GM12878 (cell line): ENCODE measurements at regions not wholly inside any gene's neighbourhood (a gene's known extent, or its start where the extent isn't known, plus 50 kb on each side); places are given as distances from the start of the nearest gene placed in this dataset.
"Not testable (repeated sequence)": the region's sequence is repeated elsewhere in the genome, so short reads cannot be mapped to it uniquely, and the experiment has no call there.

ENCODE experiments used
- ATAC-seq: fragments of 200-7000 bp; cut with Tn5 transposase; 3 replicates; pipeline ENCODE4 v1.9.1; 2020; ENCODE audit warnings: mild to moderate bottlenecking, moderate library complexity
- BruUV-seq: library from RNA; stranded (reverse); fragments of 400-500 nt; replicated peaks from 2 replicates; lab custom pipeline; 2021; lab: Mats Ljungman, UMichigan
- CTCF ChIA-PET: fragments of 300-600 bp; sonication (Branson Sonifier 250); formaldehyde crosslinking; extraction: SDS; loops from one replicate; lab custom pipeline; 2021; ENCODE audit warnings: inconsistent platforms; lab: Yijun Ruan, JAX
- POLR2A ChIA-PET: fragments of 350-600 bp; formaldehyde crosslinking; extraction: SDS; loops from one replicate; lab custom pipeline; 2021; ENCODE audit warnings: inconsistent platforms; lab: Charles Lee
- RAD21 ChIA-PET: fragments of 300-600 bp; sonication (Branson Sonifier 250); formaldehyde crosslinking; loops from one replicate; lab custom pipeline; 2023; ENCODE audit warnings: antibody characterized with exemption; ENCODE audit not compliant: unreplicated experiment; lab: Charles Lee
- SMC1A ChIA-PET: fragments of 300-600 bp; sonication (Branson Sonifier 250); formaldehyde crosslinking; loops from one replicate; lab custom pipeline; 2023; ENCODE audit not compliant: unreplicated experiment, uncharacterized antibody; lab: Charles Lee
- DNase-seq: peaks from one replicate; pipeline ENCODE4 v3.0.0-alpha.2; 2011; ENCODE audit warnings: low read depth, low spot score
- FAIRE-seq: peaks from 3 replicates; lab custom pipeline; 2011; peaks lifted over from hg19 to GRCh38; lab: Jason Lieb, UNC
- H2AFZ ChIP-seq: 2 replicates; pipeline ENCODE4 v1.6.0; 2011; ENCODE audit warnings: low read depth, low read length, control low read depth; ENCODE audit not compliant: control insufficient read depth
- H3K27ac ChIP-seq: 2 replicates; pipeline ENCODE4 v1.5.1; 2011; ENCODE audit warnings: control low read depth; ENCODE audit not compliant: control insufficient read depth, insufficient read depth
- H3K27me3 ChIP-seq, 2 experiments: replicated peaks in 1 of 2; 2 replicates each; pipeline versions ENCODE4 v1.6.0 to v1.6.1; 2011; ENCODE audit warnings: low read length in 1 of 2; ENCODE audit not compliant: control insufficient read depth in 2 of 2, insufficient read depth in 2 of 2
- H3K36me3 ChIP-seq, 2 experiments: 2 replicates each; pipeline ENCODE4 v1.5.1; 2011; ENCODE audit warnings: low read length in 1 of 2; ENCODE audit not compliant: control insufficient read depth in 2 of 2, insufficient read depth in 2 of 2
- H3K4me1 ChIP-seq: 2 replicates; pipeline ENCODE4 v1.6.1; 2011; ENCODE audit warnings: mild to moderate bottlenecking, low read length, moderate library complexity, mixed read lengths; ENCODE audit not compliant: control insufficient read depth, insufficient read depth
- H3K4me2 ChIP-seq: 2 replicates; pipeline ENCODE4 v1.6.0; 2011; ENCODE audit warnings: control low read depth; ENCODE audit not compliant: control insufficient read depth, insufficient read depth
- H3K4me3 ChIP-seq: fragments of 200-600 bp; sonication (generic); 2 replicates; pipeline ENCODE4 v1.5.1; 2016
- H3K79me2 ChIP-seq: 2 replicates; pipeline ENCODE4 v1.6.0; 2011; ENCODE audit warnings: low read length; ENCODE audit not compliant: control insufficient read depth, insufficient read depth
- H3K9ac ChIP-seq: 2 replicates; pipeline ENCODE4 v1.8.0; 2011; ENCODE audit warnings: low read length, control low read depth, mixed read lengths; ENCODE audit not compliant: control insufficient read depth, insufficient read depth
- H3K9me3 ChIP-seq: replicated peaks from 3 replicates; pipeline ENCODE4 v1.5.1; 2011; ENCODE audit warnings: mild to moderate bottlenecking, low read length; ENCODE audit not compliant: control insufficient read depth, insufficient read depth
- H4K20me1 ChIP-seq: 2 replicates; pipeline ENCODE4 v1.6.0; 2011; ENCODE audit not compliant: control insufficient read depth, insufficient read depth
- ESRRA ChIP-seq: IDR thresholded peaks from 2 replicates; pipeline ENCODE4 v1.6.1; 2012; ENCODE audit warnings: mild to moderate bottlenecking, low read length, improper control_type of control experiment
- JUND ChIP-seq: IDR thresholded peaks from 2 replicates; pipeline ENCODE4 v1.6.1; 2012; ENCODE audit warnings: low read depth, mild to moderate bottlenecking, low read length, improper control_type of control experiment, moderate library complexity
- POLR2A ChIP-seq: IDR thresholded peaks from 2 replicates; pipeline ENCODE4 v1.6.1; 2011; ENCODE audit warnings: low read depth, mild to moderate bottlenecking, low read length
- SMAD5 ChIP-seq: IDR thresholded peaks from 2 replicates; pipeline ENCODE4 v1.6.1; 2016; ENCODE audit warnings: antibody characterized with exemption, low read depth
- SPI1 ChIP-seq: IDR thresholded peaks from 2 replicates; pipeline ENCODE4 v1.6.1; 2011; ENCODE audit warnings: low read depth, mild to moderate bottlenecking, low read length, moderate library complexity, borderline replicate concordance; ENCODE audit not compliant: insufficient read depth
- SUZ12 ChIP-seq: fragments of 200-600 bp; sonication (generic); IDR thresholded peaks from one replicate; pipeline ENCODE4 v1.6.1; 2018; ENCODE audit warnings: antibody characterized with exemption, mild to moderate bottlenecking; ENCODE audit not compliant: unreplicated experiment
- TBL1XR1 ChIP-seq: IDR thresholded peaks from 2 replicates; pipeline ENCODE4 v1.6.1; 2012; ENCODE audit warnings: low read depth, low read length, improper control_type of control experiment
- YY1 ChIP-seq: IDR thresholded peaks from 2 replicates; pipeline ENCODE4 v1.6.1; 2011; ENCODE audit warnings: low read depth, mild to moderate bottlenecking, low read length
- WGBS: methylation state at CpG from one replicate; pipeline ENCODE4 v1.1.6; 2016; ENCODE audit warnings: low lambda C conversion rate; ENCODE audit not compliant: insufficient replicate concordance, insufficient coverage; ENCODE audit errors: missing lambda C conversion rate; 5-methylcytosine and 5-hydroxymethylcytosine counted together
- in situ Hi-C: fragments of 300-500 bp; cut with MboI; formaldehyde crosslinking; loops from 9 replicates; pipeline ENCODE4 v1.14.3; 2018; ENCODE audit warnings: mixed read lengths
- intact Hi-C: fragments of 100-400 bp; cut with micrococcal nuclease; formaldehyde crosslinking; loops from one replicate; pipeline ENCODE4 v1.14.2; 2022; ENCODE audit not compliant: unreplicated experiment
- TF ChIP-seq, protein P1 (sequence below): IDR thresholded peaks from 2 replicates; pipeline ENCODE4 v1.6.1; 2012; ENCODE audit warnings: mild to moderate bottlenecking, low read depth, low read length
- TF ChIP-seq, protein P2 (sequence below): fragments of 450-650 bp; IDR thresholded peaks from 2 replicates; pipeline ENCODE4 v1.6.1; 2014; ENCODE audit warnings: mild to moderate bottlenecking

- Histone ChIP-seq H3K27me3 (no peaks in the 10 kb centered on the region), H3K79me2 (no peaks in the 10 kb centered on the region), H3K4me2 (no peak overlapping the region), H3K4me1 (no peaks in the 10 kb centered on the region), H2AFZ (no peak overlapping the region), H3K9me3 (no peaks in the 10 kb centered on the region; the same call in 2 of the 3 replicates), H3K36me3 (no peaks in the 10 kb centered on the region), H3K9ac (no peak overlapping the region), H3K4me3 (no peak overlapping the region), H3K27ac (no peak overlapping the region), H4K20me1 (no peaks in the 10 kb centered on the region)
- FAIRE-seq: no peak
- in situ Hi-C loops (no loop called here), intact Hi-C loops (no loop called here)
- 43% methylated on average over 3 of the region's 3 CpGs for WGBS
- POLR2A ChIA-PET: no interaction called here
- no peak for ATAC-seq
- BruUV-seq: no TSS peak
- no peak for DNase-seq
- CTCF ChIA-PET: no interaction called here
- RAD21 ChIA-PET: no interaction called here
- no peak for TF ChIP-seq SPI1
- TF ChIP-seq, protein P1, sequence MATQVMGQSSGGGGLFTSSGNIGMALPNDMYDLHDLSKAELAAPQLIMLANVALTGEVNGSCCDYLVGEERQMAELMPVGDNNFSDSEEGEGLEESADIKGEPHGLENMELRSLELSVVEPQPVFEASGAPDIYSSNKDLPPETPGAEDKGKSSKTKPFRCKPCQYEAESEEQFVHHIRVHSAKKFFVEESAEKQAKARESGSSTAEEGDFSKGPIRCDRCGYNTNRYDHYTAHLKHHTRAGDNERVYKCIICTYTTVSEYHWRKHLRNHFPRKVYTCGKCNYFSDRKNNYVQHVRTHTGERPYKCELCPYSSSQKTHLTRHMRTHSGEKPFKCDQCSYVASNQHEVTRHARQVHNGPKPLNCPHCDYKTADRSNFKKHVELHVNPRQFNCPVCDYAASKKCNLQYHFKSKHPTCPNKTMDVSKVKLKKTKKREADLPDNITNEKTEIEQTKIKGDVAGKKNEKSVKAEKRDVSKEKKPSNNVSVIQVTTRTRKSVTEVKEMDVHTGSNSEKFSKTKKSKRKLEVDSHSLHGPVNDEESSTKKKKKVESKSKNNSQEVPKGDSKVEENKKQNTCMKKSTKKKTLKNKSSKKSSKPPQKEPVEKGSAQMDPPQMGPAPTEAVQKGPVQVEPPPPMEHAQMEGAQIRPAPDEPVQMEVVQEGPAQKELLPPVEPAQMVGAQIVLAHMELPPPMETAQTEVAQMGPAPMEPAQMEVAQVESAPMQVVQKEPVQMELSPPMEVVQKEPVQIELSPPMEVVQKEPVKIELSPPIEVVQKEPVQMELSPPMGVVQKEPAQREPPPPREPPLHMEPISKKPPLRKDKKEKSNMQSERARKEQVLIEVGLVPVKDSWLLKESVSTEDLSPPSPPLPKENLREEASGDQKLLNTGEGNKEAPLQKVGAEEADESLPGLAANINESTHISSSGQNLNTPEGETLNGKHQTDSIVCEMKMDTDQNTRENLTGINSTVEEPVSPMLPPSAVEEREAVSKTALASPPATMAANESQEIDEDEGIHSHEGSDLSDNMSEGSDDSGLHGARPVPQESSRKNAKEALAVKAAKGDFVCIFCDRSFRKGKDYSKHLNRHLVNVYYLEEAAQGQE: no peak
- no peak for TF ChIP-seq SMAD5
- TF ChIP-seq ESRRA: no peak
- TF ChIP-seq, protein P2, sequence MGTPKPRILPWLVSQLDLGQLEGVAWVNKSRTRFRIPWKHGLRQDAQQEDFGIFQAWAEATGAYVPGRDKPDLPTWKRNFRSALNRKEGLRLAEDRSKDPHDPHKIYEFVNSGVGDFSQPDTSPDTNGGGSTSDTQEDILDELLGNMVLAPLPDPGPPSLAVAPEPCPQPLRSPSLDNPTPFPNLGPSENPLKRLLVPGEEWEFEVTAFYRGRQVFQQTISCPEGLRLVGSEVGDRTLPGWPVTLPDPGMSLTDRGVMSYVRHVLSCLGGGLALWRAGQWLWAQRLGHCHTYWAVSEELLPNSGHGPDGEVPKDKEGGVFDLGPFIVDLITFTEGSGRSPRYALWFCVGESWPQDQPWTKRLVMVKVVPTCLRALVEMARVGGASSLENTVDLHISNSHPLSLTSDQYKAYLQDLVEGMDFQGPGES: no peak
- no peak for TF ChIP-seq TBL1XR1
- no peak for TF ChIP-seq SUZ12
- no peak for TF ChIP-seq JUND
- TF ChIP-seq YY1: no peak
- no peak for TF ChIP-seq POLR2A
- SMC1A ChIA-PET: no interaction called here
These were observed 271.9 kb downstream of the OSTF1 start for GRCh38 chr9:75360252-75360651.

DNA sequence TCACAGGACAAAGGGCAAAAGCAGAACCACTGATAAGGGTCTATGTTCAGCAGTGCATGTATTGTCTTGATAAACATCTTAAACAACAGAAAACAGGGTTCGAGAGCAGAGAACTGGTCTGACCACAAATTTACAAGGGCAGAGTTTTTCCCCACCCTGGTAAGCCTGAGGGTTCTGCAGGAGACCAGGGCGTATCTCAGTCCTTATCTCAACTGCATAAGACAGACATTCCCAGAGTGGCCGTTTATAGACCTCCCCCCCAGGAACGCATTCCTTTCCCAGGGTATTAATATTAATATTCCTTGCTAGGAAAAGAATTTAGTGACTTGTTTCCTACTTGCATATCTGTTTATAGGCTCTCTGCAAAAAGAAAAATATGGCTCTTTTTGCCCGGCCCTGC is 274.1 kb downstream of the OSTF1 start:
- DNase-seq, H3K27me3 ChIP-seq, H3K9me3 ChIP-seq, in situ Hi-C loops, H3K4me2 ChIP-seq, H3K4me1 ChIP-seq, H3K36me3 ChIP-seq, H3K79me2 ChIP-seq, H3K9ac ChIP-seq, RAD21 ChIA-PET, H2AFZ ChIP-seq, H4K20me1 ChIP-seq, intact Hi-C loops, CTCF ChIA-PET, BruUV-seq, POLR2A ChIA-PET, H3K4me3 ChIP-seq, FAIRE-seq, ATAC-seq, H3K27ac ChIP-seq: not testable (repeated sequence)
- SMC1A ChIA-PET: interaction anchor here (1.4 kb wide), 1 partner anchor 29 kb away, joined by 4 read pairs; no protein-coding TSS in a partner anchor
- 13% methylated on average over 5 of the region's 5 CpGs for WGBS
